Neural crest cell (in vitro differentiated cells): ENCODE measurements at regions not wholly inside any gene's neighbourhood (a gene's known extent, or its start where the extent isn't known, plus 50 kb on each side); places are given as distances from the start of the nearest gene placed in this dataset.

ENCODE experiments used
- DNase-seq: peaks from one replicate; pipeline ENCODE4 v3.0.0; 2021; ENCODE audit warnings: low read depth, mixed read lengths, low spot score
- H3K27ac Mint-ChIP-seq: one replicate; pipeline ENCODE4 v1.8.0; 2021; ENCODE audit warnings: mild to moderate bottlenecking, mixed read lengths; ENCODE audit not compliant: unreplicated experiment
- H3K27me3 Mint-ChIP-seq: 2 replicates; pipeline ENCODE4 v1.8.0; 2021; ENCODE audit warnings: low read depth, mild to moderate bottlenecking, mixed read lengths
- H3K36me3 Mint-ChIP-seq: 2 replicates; pipeline ENCODE4 v1.8.0; 2021; ENCODE audit warnings: low read depth, mild to moderate bottlenecking, mixed read lengths
- H3K4me1 Mint-ChIP-seq: 2 replicates; pipeline ENCODE4 v1.8.0; 2021; ENCODE audit warnings: mixed read lengths
- H3K4me3 Mint-ChIP-seq: one replicate; pipeline ENCODE4 v1.8.0; 2021; ENCODE audit warnings: mild to moderate bottlenecking, mixed read lengths
- H3K9me3 Mint-ChIP-seq: 2 replicates; pipeline ENCODE4 v1.8.0; 2021; ENCODE audit warnings: mixed read lengths
- CTCF ChIP-seq: fragments of 200-600 bp; sonication (generic); conservative IDR thresholded peaks from 2 replicates; pipeline ENCODE4 v1.5.0; 2021; ENCODE audit warnings: antibody characterized with exemption, mild to moderate bottlenecking

GRCh38 chrX:115363897-115364296, 74.4 kb downstream of the LUZP4 start:
- H3K27ac Mint-ChIP-seq: no peak overlapping the region
- peaks cover 3% of the 10 kb centered on the region for H3K9me3 Mint-ChIP-seq

GRCh38 chrX:115364670-115365069, 75.2 kb downstream of the LUZP4 start:
- no peak for DNase-seq
- no peak overlapping the region for H3K4me3 Mint-ChIP-seq
- no peak overlapping the region for H3K27ac Mint-ChIP-seq
- peaks cover 2% of the 10 kb centered on the region for H3K36me3 Mint-ChIP-seq
- H3K27me3 Mint-ChIP-seq: no peaks in the 10 kb centered on the region
- peaks cover 63% of the 10 kb centered on the region for H3K4me1 Mint-ChIP-seq
- no peak for TF ChIP-seq CTCF
- peaks cover 3% of the 10 kb centered on the region for H3K9me3 Mint-ChIP-seq

More at GRCh38 chrX:115363897-115364296, 74.4 kb downstream of the LUZP4 start:
- peaks cover 55% of the 10 kb centered on the region for H3K4me1 Mint-ChIP-seq
- TF ChIP-seq CTCF: no peak
- DNase-seq: no peak
- peaks cover 2% of the 10 kb centered on the region for H3K36me3 Mint-ChIP-seq
- H3K27me3 Mint-ChIP-seq: no peaks in the 10 kb centered on the region
- H3K4me3 Mint-ChIP-seq: no peak overlapping the region

- no peaks in the 10 kb centered on the region for H3K27me3 Mint-ChIP-seq
- peaks cover 68% of the 10 kb centered on the region for H3K4me1 Mint-ChIP-seq
- peaks cover 3% of the 10 kb centered on the region for H3K9me3 Mint-ChIP-seq
- no peak for TF ChIP-seq CTCF
- DNase-seq: no peak
- no peak overlapping the region for H3K4me3 Mint-ChIP-seq
- H3K36me3 Mint-ChIP-seq: peaks cover 2% of the 10 kb centered on the region
- H3K27ac Mint-ChIP-seq: peak overlapping the region; percentile 6
These were observed 77.0 kb downstream of the LUZP4 start for GRCh38 chrX:115366535-115366934.

GRCh38 chrX:115367455-115367854, 77.9 kb downstream of the LUZP4 start:
- Mint-ChIP-seq H3K4me1 (peaks cover 78% of the 10 kb centered on the region), H3K27ac (peak overlapping the region; percentile 72), H3K36me3 (no peaks in the 10 kb centered on the region), H3K9me3 (no peaks in the 10 kb centered on the region), H3K4me3 (peak overlapping the region; percentile 13), H3K27me3 (no peaks in the 10 kb centered on the region)
- DNase-seq: no peak
- no peak for TF ChIP-seq CTCF

GRCh38 chrX:115367951-115368350, 78.4 kb downstream of the LUZP4 start:
- Mint-ChIP-seq H3K9me3 (no peaks in the 10 kb centered on the region), H3K27ac (peak overlapping the region; percentile 72), H3K27me3 (no peaks in the 10 kb centered on the region), H3K4me1 (peaks cover 79% of the 10 kb centered on the region), H3K4me3 (peak overlapping the region; percentile 52), H3K36me3 (no peaks in the 10 kb centered on the region)
- no peak for DNase-seq
- TF ChIP-seq CTCF: no peak

GRCh38 chrX:115368876-115369275, 79.4 kb downstream of the LUZP4 start:
- no peak overlapping the region for H3K4me3 Mint-ChIP-seq
- peaks cover 79% of the 10 kb centered on the region for H3K4me1 Mint-ChIP-seq
- no peaks in the 10 kb centered on the region for H3K27me3 Mint-ChIP-seq
- TF ChIP-seq CTCF: no peak
- DNase-seq: no peak
- no peaks in the 10 kb centered on the region for H3K9me3 Mint-ChIP-seq
- peak overlapping the region; percentile 79 for H3K27ac Mint-ChIP-seq
- H3K36me3 Mint-ChIP-seq: no peaks in the 10 kb centered on the region
